ENCODE measurements at regions not wholly inside any gene's neighbourhood (a gene's known extent, or its start where the extent isn't known, plus 50 kb on each side); places are given as distances from the start of the nearest gene placed in this dataset.

- TF ChIP-seq CTCF (IDR thresholded peaks at IDR 0.05; ENCODE audit: low read length) (no peak), EZH2 (optimal IDR thresholded peaks at IDR 0.05; ENCODE audit: low read depth, low read length) (no peak), EZH2phosphoT487 (IDR thresholded peaks at IDR 0.05; ENCODE audit: low read length) (no peak)
These were observed 159.9 kb upstream of the CMC1 start for GRCh38 chr3:28081533-28081947.
